K562 (cell line): ENCODE measurements at regions not wholly inside any gene's neighbourhood (a gene's known extent, or its start where the extent isn't known, plus 50 kb on each side); places are given as distances from the start of the nearest gene placed in this dataset.

ENCODE experiments used
- ATAC-seq: fragments of 200-7000 bp; cut with Tn5 transposase; 3 replicates; pipeline ENCODE4 v1.9.1; 2020; ENCODE audit warnings: moderate library complexity
- BruUV-seq: library from RNA; stranded (reverse); fragments of 400-500 nt; replicated peaks from 2 replicates; lab custom pipeline; 2021; lab: Mats Ljungman, UMichigan
- CTCF ChIA-PET: fragments of 300-600 bp; formaldehyde crosslinking; extraction: SDS; loops from one replicate; lab custom pipeline; 2021; ENCODE audit warnings: low intra/inter-chr PET ratio; lab: Yijun Ruan, JAX
- POLR2A ChIA-PET: fragments of 300-600, 350-650 bp; sonication (Branson Sonifier 250); formaldehyde crosslinking; extraction: SDS; loops from one replicate; lab custom pipeline; 2021; ENCODE audit warnings: antibody characterized with exemption, inconsistent platforms; lab: Yijun Ruan, JAX
- DNase-seq, 4 experiments: peaks; one replicate each; pipeline versions ENCODE4 v3.0.0 to v3.0.0-alpha.2; 2011 to 2018; ENCODE audit warnings: low spot score in 3 of 4, mixed read lengths in 3 of 4; ENCODE audit errors: extremely low read depth in 1 of 4
- FAIRE-seq: peaks from 2 replicates; lab custom pipeline; 2011; peaks lifted over from hg19 to GRCh38; lab: Jason Lieb, UNC
- H2AFZ ChIP-seq: 2 replicates; pipeline ENCODE4 v1.6.0; 2011; ENCODE audit warnings: low read depth, low read length, control low read depth, inconsistent platforms
- H3K27ac ChIP-seq: fragments of 200-600 bp; 3 replicates; pipeline ENCODE4 v1.8.0; 2011; ENCODE audit warnings: low read depth, mild to moderate bottlenecking, control low read depth, inconsistent platforms, low read length, moderate library complexity, mixed read lengths; ENCODE audit errors: extremely low read depth
- H3K27me3 ChIP-seq, 2 experiments: fragments of 300-600 bp in 1 of 2; 2 replicates in 1 of 2; 3 replicates in 1 of 2; pipeline versions ENCODE4 v1.6.0 to v1.8.0; 2011; ENCODE audit warnings: inconsistent platforms in 2 of 2, low read length in 2 of 2, mild to moderate bottlenecking in 1 of 2, mixed read lengths in 1 of 2, moderate library complexity in 1 of 2; ENCODE audit not compliant: control insufficient read depth in 2 of 2, insufficient read depth in 2 of 2
- H3K36me3 ChIP-seq: fragments of 300-600 bp; 3 replicates; pipeline ENCODE4 v1.8.0; 2011; ENCODE audit warnings: mild to moderate bottlenecking, low read length, inconsistent platforms; ENCODE audit not compliant: control insufficient read depth, insufficient read depth
- H3K4me1 ChIP-seq, 2 experiments: fragments of 200-600 bp in 1 of 2; replicated peaks in 1 of 2; 2 replicates in 1 of 2; 3 replicates in 1 of 2; pipeline versions ENCODE4 v1.5.1 to v1.8.0; 2011; ENCODE audit warnings: inconsistent platforms in 2 of 2, low read length in 2 of 2, mild to moderate bottlenecking in 1 of 2, mixed read lengths in 1 of 2, moderate library complexity in 1 of 2; ENCODE audit not compliant: control insufficient read depth in 2 of 2, insufficient read depth in 2 of 2
- H3K4me2 ChIP-seq: 2 replicates; pipeline ENCODE4 v1.6.1; 2011; ENCODE audit warnings: low read length, control low read depth, inconsistent platforms, mixed read lengths; ENCODE audit not compliant: insufficient read depth
- H3K4me3 ChIP-seq: fragments of 200-600 bp; sonication (generic), shearing (Covaris generic); 2 replicates; pipeline ENCODE4 v1.5.1; 2016; ENCODE audit warnings: control low read depth, inconsistent platforms
- H3K79me2 ChIP-seq: fragments of 200-600 bp; 3 replicates; pipeline ENCODE4 v1.8.0; 2011; ENCODE audit warnings: low read length, inconsistent platforms; ENCODE audit not compliant: control insufficient read depth, insufficient read depth
- H3K9ac ChIP-seq, 2 experiments: 2 replicates each; pipeline versions ENCODE4 v1.6.0 to v1.6.1; 2011; ENCODE audit warnings: low read depth in 2 of 2, low read length in 2 of 2, control low read depth in 1 of 2, inconsistent platforms in 1 of 2, mild to moderate bottlenecking in 1 of 2, mixed read lengths in 1 of 2; ENCODE audit not compliant: insufficient read depth in 1 of 2
- H3K9me1 ChIP-seq: one replicate; pipeline ENCODE4 v1.6.0; 2011; ENCODE audit warnings: inconsistent platforms, mild to moderate bottlenecking, low read length, moderate library complexity; ENCODE audit not compliant: control insufficient read depth, insufficient read depth
- H3K9me3 ChIP-seq: replicated peaks from 2 replicates; pipeline ENCODE4 v1.5.1; 2011; ENCODE audit warnings: low read depth, low read length, inconsistent platforms; ENCODE audit not compliant: control insufficient read depth, insufficient read depth
- H4K20me1 ChIP-seq: replicated peaks from 2 replicates; pipeline ENCODE4 v1.6.1; 2011; ENCODE audit warnings: low read length, inconsistent platforms, mixed read lengths; ENCODE audit not compliant: control insufficient read depth, insufficient read depth
- C11orf30 ChIP-seq: fragments of 450-650 bp; IDR thresholded peaks from 2 replicates; pipeline ENCODE4 v1.6.1; 2016; ENCODE audit warnings: low read depth, mild to moderate bottlenecking
- EGR1 ChIP-seq: fragments of 450-650 bp; conservative IDR thresholded peaks from 2 replicates; pipeline ENCODE4 v1.6.1; 2017; ENCODE audit warnings: mild to moderate bottlenecking
- GATAD2A ChIP-seq: fragments of 450-650 bp; IDR thresholded peaks from 2 replicates; pipeline ENCODE4 v1.6.1; 2017
- MGA ChIP-seq: fragments of 450-650 bp; IDR thresholded peaks from 2 replicates; pipeline ENCODE4 v1.6.1; 2016; ENCODE audit warnings: mild to moderate bottlenecking, moderate library complexity
- NFE2 ChIP-seq: IDR thresholded peaks from 2 replicates; pipeline ENCODE4 v1.6.1; 2014; ENCODE audit warnings: antibody characterized with exemption, low read depth
- SAFB2 ChIP-seq: fragments of 200-400 bp; formaldehyde crosslinking; IDR thresholded peaks from 2 replicates; pipeline ENCODE4 v1.6.1; 2018; ENCODE audit warnings: borderline replicate concordance, low read length, low read depth, moderate library complexity; ENCODE audit not compliant: severe bottlenecking
- SMC3 ChIP-seq: conservative IDR thresholded peaks from 2 replicates; pipeline ENCODE4 v1.6.1; 2011; ENCODE audit warnings: low read depth, low read length, improper control_type of control experiment; ENCODE audit not compliant: insufficient read depth
- WGBS: fragments of 100-300 bp; shearing (Covaris generic); methylation state at CpG from one replicate; pipeline ENCODE4 v1.1.6; 2016; ENCODE audit warnings: low coverage, mixed read lengths; ENCODE audit not compliant: insufficient coverage; ENCODE audit errors: missing lambda C conversion rate; 5-methylcytosine and 5-hydroxymethylcytosine counted together
- in situ Hi-C: fragments of 300-500 bp; cut with MboI; formaldehyde crosslinking; loops from 4 replicates; pipeline ENCODE4 v1.15.0; 2018; ENCODE audit warnings: inconsistent platforms, mixed read lengths
- intact Hi-C: fragments of 100-400 bp; cut with micrococcal nuclease; formaldehyde crosslinking; loops from 2 replicates; pipeline ENCODE4 v1.14.2; 2022
- TF ChIP-seq, protein P1 (sequence below), 2 experiments: IDR thresholded peaks; 2 replicates each; pipeline ENCODE4 v1.6.1; 2011; ENCODE audit warnings: borderline replicate concordance in 1 of 2, control low read depth in 1 of 2, low read depth in 1 of 2, low read length in 1 of 2, mild to moderate bottlenecking in 1 of 2, mixed read lengths in 1 of 2, moderate library complexity in 1 of 2; ENCODE audit not compliant: insufficient read depth in 1 of 2, insufficient read length in 1 of 2, poor library complexity in 1 of 2, severe bottlenecking in 1 of 2; ENCODE audit errors: extremely low read depth in 1 of 2

- H3K9ac ChIP-seq, result no peak overlapping the region
Observed at GRCh38 chr4:57214654-57215411, 104.6 kb upstream of the IGFBP7 start.

More at GRCh38 chr4:57214654-57215411, 104.6 kb upstream of the IGFBP7 start:
- ChIA-PET CTCF (no interaction called here), POLR2A (no interaction called here)
- no peak overlapping the region for H3K27ac ChIP-seq
- no peak overlapping the region for H3K4me2 ChIP-seq
- 2% methylated on average over 8 of the region's 8 CpGs for WGBS
- in situ Hi-C loops, result no loop called here
- ATAC-seq, result no peak
- H2AFZ ChIP-seq, result no peak overlapping the region
- FAIRE-seq, result no peak
- no peaks in the 10 kb centered on the region for H4K20me1 ChIP-seq
- no peaks in the 10 kb centered on the region for H3K27me3 ChIP-seq
- no TSS peak for BruUV-seq
- H3K9me1 ChIP-seq, result no peaks in the 10 kb centered on the region
- H3K9me3 ChIP-seq, result no peaks in the 10 kb centered on the region
- no peak for DNase-seq
- no peaks in the 10 kb centered on the region for H3K4me1 ChIP-seq
- H3K36me3 ChIP-seq, result no peaks in the 10 kb centered on the region
- H3K79me2 ChIP-seq, result no peaks in the 10 kb centered on the region
- intact Hi-C loops, result no loop called here
- no peak overlapping the region for H3K4me3 ChIP-seq
- no peak for TF ChIP-seq MGA
- no peak for TF ChIP-seq EGR1
- TF ChIP-seq SAFB2, result no peak
- TF ChIP-seq, protein P1, sequence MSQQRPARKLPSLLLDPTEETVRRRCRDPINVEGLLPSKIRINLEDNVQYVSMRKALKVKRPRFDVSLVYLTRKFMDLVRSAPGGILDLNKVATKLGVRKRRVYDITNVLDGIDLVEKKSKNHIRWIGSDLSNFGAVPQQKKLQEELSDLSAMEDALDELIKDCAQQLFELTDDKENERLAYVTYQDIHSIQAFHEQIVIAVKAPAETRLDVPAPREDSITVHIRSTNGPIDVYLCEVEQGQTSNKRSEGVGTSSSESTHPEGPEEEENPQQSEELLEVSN (IDR thresholded peaks at IDR 0.05; ENCODE audit: borderline replicate concordance in 1 of 2, extremely low read depth in 1 of 2, insufficient read depth in 1 of 2, insufficient read length in 1 of 2, low read depth in 1 of 2, low read length in 1 of 2, poor library complexity in 1 of 2, severe bottlenecking in 1 of 2), result no peak
- TF ChIP-seq NFE2, result no peak
- no peak for TF ChIP-seq GATAD2A
- no peak for TF ChIP-seq SMC3
- TF ChIP-seq C11orf30, result no peak
